ENCODE measurements at regions not wholly inside any gene's neighbourhood (a gene's known extent, or its start where the extent isn't known, plus 50 kb on each side); places are given as distances from the start of the nearest gene placed in this dataset.

GRCh38 chr6:141364694-141365093, 768.0 kb upstream of the GJE1 start:
- TF ChIP-seq EZH2 (optimal IDR thresholded peaks at IDR 0.05; ENCODE audit: low read depth, low read length) (no peak), CTCF (IDR thresholded peaks at IDR 0.05; ENCODE audit: low read length) (no peak)
